ENCODE measurements at regions not wholly inside any gene's neighbourhood (a gene's known extent, or its start where the extent isn't known, plus 50 kb on each side); places are given as distances from the start of the nearest gene placed in this dataset.
"Not testable (repeated sequence)": the region's sequence is repeated elsewhere in the genome, so short reads cannot be mapped to it uniquely, and the experiment has no call there.

DNA sequence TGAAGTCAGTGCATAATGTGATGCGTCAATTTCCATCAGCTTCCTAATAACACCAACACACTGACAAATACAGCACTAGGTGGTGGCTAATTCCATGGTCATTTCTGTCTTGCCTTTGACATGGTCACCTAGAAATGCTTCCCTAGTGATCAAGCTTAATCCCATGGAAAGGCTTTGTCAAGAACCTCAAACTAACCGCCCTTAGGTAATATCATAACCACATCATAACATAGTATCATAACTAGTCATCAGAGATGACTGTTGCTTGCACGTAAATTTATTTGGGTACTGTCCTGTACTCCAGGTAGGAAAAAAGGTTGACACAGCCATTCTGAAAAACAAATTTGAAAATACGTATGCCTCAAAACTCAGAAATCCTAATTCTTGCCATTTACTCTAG lies 471.8 kb downstream of the IRS1 start:
- DNase-seq (ENCODE audit: low spot score): no peak

- no peak for DNase-seq (ENCODE audit: low spot score)
These were observed 474.1 kb downstream of the IRS1 start for GRCh38 chr2:226325526-226325925.

GRCh38 chr2:226320076-226320948 lies 479.3 kb downstream of the IRS1 start:
- no peak for DNase-seq (ENCODE audit: low spot score)

- no peak for DNase-seq (ENCODE audit: low spot score)
These were observed 481.6 kb downstream of the IRS1 start for GRCh38 chr2:226317970-226318369.

GRCh38 chr2:226313060-226313459 lies 486.6 kb downstream of the IRS1 start:
- DNase-seq (ENCODE audit: low spot score): no peak

DNA sequence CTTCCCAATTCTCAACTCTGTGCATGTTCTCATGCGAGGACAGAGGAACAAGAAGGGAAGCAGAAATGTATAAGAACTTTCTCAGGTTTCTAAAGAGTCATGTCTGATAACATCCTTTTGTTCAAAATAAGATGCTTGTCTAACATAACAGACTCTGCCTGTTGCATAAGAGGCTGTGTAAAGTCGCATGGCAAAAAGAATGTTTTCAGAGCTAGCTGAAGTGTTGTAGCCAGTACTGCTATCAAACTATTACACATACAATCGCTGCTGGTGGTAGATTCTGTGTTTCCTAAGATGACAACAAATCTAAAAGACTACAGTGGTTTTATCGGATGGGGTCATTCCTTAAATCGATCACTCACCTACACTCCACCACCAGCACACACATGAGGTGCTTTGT lies 487.5 kb downstream of the IRS1 start:
- DNase-seq (ENCODE audit: low spot score): no peak

- DNase-seq (ENCODE audit: low spot score): no peak
These were observed 489.5 kb downstream of the IRS1 start for GRCh38 chr2:226310146-226310545.

- no peak for DNase-seq (ENCODE audit: low spot score)
These were observed 490.6 kb downstream of the IRS1 start for GRCh38 chr2:226308986-226309385.

GRCh38 chr2:226308323-226308680 lies 491.3 kb downstream of the IRS1 start:
- DNase-seq (ENCODE audit: low spot score): no peak

- DNase-seq (ENCODE audit: low spot score): no peak
These were observed 491.9 kb downstream of the IRS1 start for GRCh38 chr2:226307487-226308322.

- no peak for DNase-seq (ENCODE audit: low spot score)
These were observed 492.7 kb downstream of the IRS1 start for GRCh38 chr2:226306969-226307368.

GRCh38 chr2:226304308-226304707 lies 495.3 kb downstream of the IRS1 start:
- no peak for DNase-seq (ENCODE audit: low spot score)

GRCh38 chr2:226303707-226304106 lies 495.9 kb downstream of the IRS1 start:
- no peak for DNase-seq (ENCODE audit: low spot score)

GRCh38 chr2:226300196-226300886 lies 499.3 kb downstream of the IRS1 start:
- DNase-seq (ENCODE audit: low spot score): no peak

DNA sequence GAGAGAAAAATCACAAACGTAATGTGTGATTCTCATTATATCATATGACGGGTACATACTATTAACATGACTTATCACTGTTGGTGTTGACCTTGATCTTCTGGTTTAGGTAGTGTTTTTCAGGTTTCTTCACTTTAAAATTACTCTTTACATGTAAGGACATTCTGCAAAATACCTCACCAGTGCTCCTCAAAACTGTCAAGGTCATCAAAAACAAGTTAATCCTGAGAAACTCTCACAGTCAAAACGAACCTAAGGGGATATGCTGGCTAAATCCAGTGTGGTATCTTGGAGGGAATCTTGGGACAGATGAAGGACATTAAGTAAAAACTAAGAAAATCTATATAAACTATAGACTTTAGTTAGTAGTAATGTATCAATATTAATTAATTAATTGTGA lies 499.8 kb downstream of the IRS1 start:
- DNase-seq (ENCODE audit: low spot score): no peak

DNA sequence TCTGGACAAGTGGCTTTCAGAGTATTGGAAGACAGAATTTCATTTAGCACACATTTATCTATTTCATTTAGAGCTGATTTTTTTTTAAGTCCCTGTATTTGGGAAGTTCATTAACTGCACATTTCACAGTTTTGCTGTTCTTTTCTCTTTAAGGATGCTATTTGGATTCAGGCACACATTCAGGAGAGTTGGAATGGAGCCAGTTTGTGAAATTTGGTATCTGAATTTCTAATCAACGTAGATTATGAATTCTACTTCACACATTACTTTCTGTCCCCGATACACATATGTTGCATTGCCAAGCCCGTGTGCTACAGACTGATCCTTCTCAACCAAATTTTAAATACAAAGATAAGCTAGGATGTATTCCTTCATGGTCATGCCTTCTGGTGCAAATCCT lies 503.9 kb downstream of the IRS1 start:
- no peak for DNase-seq (ENCODE audit: low spot score)

- no peak for DNase-seq (ENCODE audit: low spot score)
These were observed 504.5 kb downstream of the IRS1 start for GRCh38 chr2:226295123-226295522.

- not testable (repeated sequence) for DNase-seq (ENCODE audit: low spot score)
These were observed 508.3 kb downstream of the IRS1 start for GRCh38 chr2:226291281-226291680.

- no peak for DNase-seq (ENCODE audit: low spot score)
These were observed 512.7 kb downstream of the IRS1 start for GRCh38 chr2:226286916-226287315.

GRCh38 chr2:226283796-226284195 lies 515.8 kb downstream of the IRS1 start:
- DNase-seq (ENCODE audit: low spot score): no peak

GRCh38 chr2:226282151-226282550 lies 517.5 kb downstream of the IRS1 start:
- no peak for DNase-seq (ENCODE audit: low spot score)

- DNase-seq (ENCODE audit: low spot score): not testable (repeated sequence)
These were observed 519.5 kb downstream of the IRS1 start for GRCh38 chr2:226280136-226280535.

DNA sequence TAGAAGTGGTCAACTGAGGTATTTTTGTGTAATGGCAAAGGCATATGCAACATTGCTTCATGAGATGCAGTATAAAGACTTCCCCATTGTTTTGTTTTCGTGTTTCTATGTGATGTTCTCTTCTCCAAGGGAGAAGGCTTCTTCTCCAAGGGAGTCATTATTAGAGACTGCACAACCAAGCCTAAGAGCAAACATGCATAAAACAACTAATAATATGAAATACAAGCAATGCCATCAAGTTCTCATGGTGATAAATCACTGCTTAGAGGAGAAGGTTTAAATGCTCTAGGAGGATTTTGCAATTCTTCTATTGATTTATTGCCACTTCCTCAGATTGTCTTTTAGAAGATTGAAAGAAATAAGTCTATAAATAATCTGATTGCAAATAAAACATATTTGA lies 524.4 kb downstream of the IRS1 start:
- DNase-seq (ENCODE audit: low spot score): no peak

Measured in hematopoietic multipotent progenitor cell treated with erythropoietin and hydrocortisone succinate and interleukin-3 and kit ligand, for 17 days (in vitro differentiated cells).